ENCODE measurements at regions not wholly inside any gene's neighbourhood (a gene's known extent, or its start where the extent isn't known, plus 50 kb on each side); places are given as distances from the start of the nearest gene placed in this dataset.
"Not testable (repeated sequence)": the region's sequence is repeated elsewhere in the genome, so short reads cannot be mapped to it uniquely, and the experiment has no call there.

GRCh38 chr6:169014211-169015197 lies 239.1 kb downstream of the THBS2 start:
- DNase-seq (ENCODE audit: low spot score) = no peak

- no peak for DNase-seq (ENCODE audit: low spot score)
These were observed 244.0 kb downstream of the THBS2 start for GRCh38 chr6:169009628-169010027.

GRCh38 chr6:169008641-169009257 lies 244.9 kb downstream of the THBS2 start:
- no peak for DNase-seq (ENCODE audit: low spot score)

- DNase-seq (ENCODE audit: low spot score) = no peak
These were observed 248.5 kb downstream of the THBS2 start for GRCh38 chr6:169005166-169005565.

- no peak for DNase-seq (ENCODE audit: low spot score)
These were observed 253.6 kb downstream of the THBS2 start for GRCh38 chr6:169000022-169000421.

- DNase-seq (ENCODE audit: low spot score) = no peak
These were observed 254.3 kb downstream of the THBS2 start for GRCh38 chr6:168999392-168999791.

- DNase-seq (ENCODE audit: low spot score) = no peak
These were observed 257.4 kb downstream of the THBS2 start for GRCh38 chr6:168996356-168996625.

- no peak for DNase-seq (ENCODE audit: low spot score)
These were observed 257.9 kb downstream of the THBS2 start for GRCh38 chr6:168995526-168996355.

GRCh38 chr6:168994956-168995355 lies 258.7 kb downstream of the THBS2 start:
- DNase-seq (ENCODE audit: low spot score) = no peak

GRCh38 chr6:168992446-168993144 lies 261.1 kb downstream of the THBS2 start:
- DNase-seq (ENCODE audit: low spot score) = no peak

GRCh38 chr6:168991695-168992094 lies 262.0 kb downstream of the THBS2 start:
- DNase-seq (ENCODE audit: low spot score) = not testable (repeated sequence)

- no peak for DNase-seq (ENCODE audit: low spot score)
These were observed 263.5 kb downstream of the THBS2 start for GRCh38 chr6:168990019-168990751.

- DNase-seq (ENCODE audit: low spot score) = no peak
These were observed 264.2 kb downstream of the THBS2 start for GRCh38 chr6:168989421-168989820.

- no peak for DNase-seq (ENCODE audit: low spot score)
These were observed 264.8 kb downstream of the THBS2 start for GRCh38 chr6:168988801-168989200.

GRCh38 chr6:168988280-168988679 lies 265.4 kb downstream of the THBS2 start:
- DNase-seq (ENCODE audit: low spot score) = no peak

GRCh38 chr6:168985705-168986104 lies 267.9 kb downstream of the THBS2 start:
- DNase-seq (ENCODE audit: low spot score) = no peak

- no peak for DNase-seq (ENCODE audit: low spot score)
These were observed 269.7 kb downstream of the THBS2 start for GRCh38 chr6:168983925-168984324.

- no peak for DNase-seq (ENCODE audit: low spot score)
These were observed 272.5 kb downstream of the THBS2 start for GRCh38 chr6:168981187-168981586.

GRCh38 chr6:168979254-168979653 lies 274.4 kb downstream of the THBS2 start:
- DNase-seq (ENCODE audit: low spot score) = no peak

GRCh38 chr6:168972128-168972527 lies 281.5 kb downstream of the THBS2 start:
- no peak for DNase-seq (ENCODE audit: low spot score)

GRCh38 chr6:168971549-168971948 lies 282.1 kb downstream of the THBS2 start:
- DNase-seq (ENCODE audit: low spot score) = no peak
